TTC549 (cell line): ENCODE measurements at regions not wholly inside any gene's neighbourhood (a gene's known extent, or its start where the extent isn't known, plus 50 kb on each side); places are given as distances from the start of the nearest gene placed in this dataset.

Experiments
- FAIRE-seq: peaks from 2 replicates; lab custom pipeline; 2012; peaks lifted over from hg19 to GRCh38; lab: Jason Lieb, UNC

- no peak for FAIRE-seq
Observed at GRCh38 chr10:28783087-28783486, 105.8 kb downstream of the BAMBI start.

- FAIRE-seq = no peak
Observed at GRCh38 chr10:28785018-28785417, 107.7 kb downstream of the BAMBI start.

GRCh38 chr10:28788252-28788651 lies 110.9 kb downstream of the BAMBI start:
- no peak for FAIRE-seq

- no peak for FAIRE-seq
Observed at GRCh38 chr10:28788762-28789161, 111.4 kb downstream of the BAMBI start.

- FAIRE-seq = no peak
Observed at GRCh38 chr10:28790146-28790545, 112.8 kb downstream of the BAMBI start.

GRCh38 chr10:28793482-28793881 lies 116.2 kb downstream of the BAMBI start:
- FAIRE-seq = no peak

- no peak for FAIRE-seq
Observed at GRCh38 chr10:28794986-28795385, 117.7 kb downstream of the BAMBI start.

- FAIRE-seq = no peak
Observed at GRCh38 chr10:28796606-28797512, 119.5 kb downstream of the BAMBI start.

- no peak for FAIRE-seq
Observed at GRCh38 chr10:28797904-28798371, 120.6 kb downstream of the BAMBI start.

GRCh38 chr10:28798428-28798955 lies 121.2 kb downstream of the BAMBI start:
- FAIRE-seq = no peak

GRCh38 chr10:28798964-28799363 lies 121.6 kb downstream of the BAMBI start:
- no peak for FAIRE-seq

GRCh38 chr10:28800144-28800543 lies 122.8 kb downstream of the BAMBI start:
- no peak for FAIRE-seq

- no peak for FAIRE-seq
Observed at GRCh38 chr10:28801247-28801646, 123.9 kb downstream of the BAMBI start.

- no peak for FAIRE-seq
Observed at GRCh38 chr10:28801869-28802268, 124.5 kb downstream of the BAMBI start.

- no peak for FAIRE-seq
Observed at GRCh38 chr10:28805390-28805789, 128.1 kb downstream of the BAMBI start.

- FAIRE-seq = no peak
Observed at GRCh38 chr10:28806488-28806941, 129.2 kb downstream of the BAMBI start.

- no peak for FAIRE-seq
Observed at GRCh38 chr10:28806951-28807759, 129.8 kb downstream of the BAMBI start.

- no peak for FAIRE-seq
Observed at GRCh38 chr10:28807760-28808613, 130.7 kb downstream of the BAMBI start.

GRCh38 chr10:28808693-28809092 lies 131.4 kb downstream of the BAMBI start:
- FAIRE-seq = no peak

GRCh38 chr10:28810057-28810870 lies 132.9 kb downstream of the BAMBI start:
- FAIRE-seq = no peak
